WTC11 (cell line): ENCODE measurements at regions not wholly inside any gene's neighbourhood (a gene's known extent, or its start where the extent isn't known, plus 50 kb on each side); places are given as distances from the start of the nearest gene placed in this dataset.

Source experiments
- ATF2 ChIP-seq: sonication (generic); formaldehyde crosslinking; IDR thresholded peaks from 2 replicates; pipeline ENCODE4 v1.8.1; 2022; ENCODE audit warnings: low read depth, missing genetic modification reagents, borderline replicate concordance
- CREB1 ChIP-seq: sonication (generic); formaldehyde crosslinking; IDR thresholded peaks from 2 replicates; pipeline ENCODE4 v1.8.0; 2023; ENCODE audit warnings: mild to moderate bottlenecking, missing genetic modification reagents
- CTCF ChIP-seq: fragments of 200-600 bp; IDR thresholded peaks from 2 replicates; pipeline ENCODE4 v1.8.0; 2022; ENCODE audit warnings: antibody characterized with exemption
- ETV6 ChIP-seq: sonication (generic); formaldehyde crosslinking; IDR thresholded peaks from 2 replicates; pipeline ENCODE4 v1.8.1; 2022; ENCODE audit warnings: mild to moderate bottlenecking, missing genetic modification reagents
- HMGA2 ChIP-seq: fragments of 250-450 bp; sonication (Bioruptor Pico); IDR thresholded peaks from 2 replicates; pipeline ENCODE4 v1.4.0; 2021; ENCODE audit warnings: mild to moderate bottlenecking, moderate library complexity
- OVOL2 ChIP-seq: fragments of 250-450 bp; sonication (Bioruptor Pico); IDR thresholded peaks from 2 replicates; pipeline ENCODE4 v1.9.0; 2021; ENCODE audit warnings: mild to moderate bottlenecking, borderline replicate concordance
- TEAD1 ChIP-seq: sonication (generic); formaldehyde crosslinking; IDR thresholded peaks from 2 replicates; pipeline ENCODE4 v1.8.0; 2022; ENCODE audit warnings: mild to moderate bottlenecking, missing genetic modification reagents
- USF2 ChIP-seq: sonication (generic); formaldehyde crosslinking; IDR thresholded peaks from 2 replicates; pipeline ENCODE4 v1.8.1; 2023; ENCODE audit warnings: mild to moderate bottlenecking, missing genetic modification reagents, moderate library complexity
- ZBTB21 ChIP-seq: sonication (generic); formaldehyde crosslinking; IDR thresholded peaks from 2 replicates; pipeline ENCODE4 v1.8.1; 2023; ENCODE audit warnings: mild to moderate bottlenecking, missing genetic modification reagents, borderline replicate concordance
- ZNF121 ChIP-seq: sonication (generic); formaldehyde crosslinking; IDR thresholded peaks from 2 replicates; pipeline ENCODE4 v1.8.0; 2023; ENCODE audit warnings: missing genetic modification reagents
- TF ChIP-seq, protein P1 (sequence below): sonication (generic); formaldehyde crosslinking; IDR thresholded peaks from 2 replicates; pipeline ENCODE4 v1.8.1; 2023; ENCODE audit warnings: mild to moderate bottlenecking, moderate library complexity, missing genetic modification reagents
- TF ChIP-seq, protein P2 (sequence below): sonication (generic); formaldehyde crosslinking; conservative IDR thresholded peaks from 2 replicates; pipeline ENCODE4 v1.8.1; 2022; ENCODE audit warnings: mild to moderate bottlenecking, missing genetic modification reagents

DNA sequence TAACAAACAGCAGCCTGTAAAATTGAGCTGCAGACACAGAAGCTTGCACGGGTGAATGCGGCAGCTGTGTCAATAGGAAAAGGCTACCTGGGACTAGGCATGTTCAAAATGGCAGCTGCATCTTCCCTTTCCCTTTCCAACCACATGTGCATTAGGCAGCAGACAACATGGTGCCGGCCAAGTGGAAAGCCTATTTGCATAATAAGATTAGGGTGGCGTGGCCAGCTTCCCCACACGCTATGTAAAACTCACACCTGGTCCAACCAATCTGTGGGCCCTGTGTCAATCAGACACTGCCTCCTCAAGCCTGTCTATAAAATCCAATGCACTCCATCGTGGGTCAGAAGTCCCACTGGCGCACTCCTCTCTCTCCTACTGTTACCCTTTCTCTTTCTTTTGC, 61.0 kb upstream of the RBBP6 start:
- TF ChIP-seq, protein P1, sequence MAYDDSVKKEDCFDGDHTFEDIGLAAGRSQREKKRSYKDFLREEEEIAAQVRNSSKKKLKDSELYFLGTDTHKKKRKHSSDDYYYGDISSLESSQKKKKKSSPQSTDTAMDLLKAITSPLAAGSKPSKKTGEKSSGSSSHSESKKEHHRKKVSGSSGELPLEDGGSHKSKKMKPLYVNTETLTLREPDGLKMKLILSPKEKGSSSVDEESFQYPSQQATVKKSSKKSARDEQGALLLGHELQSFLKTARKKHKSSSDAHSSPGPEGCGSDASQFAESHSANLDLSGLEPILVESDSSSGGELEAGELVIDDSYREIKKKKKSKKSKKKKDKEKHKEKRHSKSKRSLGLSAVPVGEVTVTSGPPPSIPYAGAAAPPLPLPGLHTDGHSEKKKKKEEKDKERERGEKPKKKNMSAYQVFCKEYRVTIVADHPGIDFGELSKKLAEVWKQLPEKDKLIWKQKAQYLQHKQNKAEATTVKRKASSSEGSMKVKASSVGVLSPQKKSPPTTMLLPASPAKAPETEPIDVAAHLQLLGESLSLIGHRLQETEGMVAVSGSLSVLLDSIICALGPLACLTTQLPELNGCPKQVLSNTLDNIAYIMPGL (CRISPR knock-in tag): no peak
- TF ChIP-seq CTCF (no peak), USF2 (CRISPR knock-in tag) (no peak), ATF2 (CRISPR knock-in tag) (no peak), ZNF121 (CRISPR knock-in tag) (no peak), TEAD1 (CRISPR knock-in tag) (no peak), ZBTB21 (CRISPR knock-in tag) (no peak), OVOL2 (CRISPR knock-in tag) (no peak), ETV6 (no peak), CREB1 (CRISPR knock-in tag) (no peak), HMGA2 (CRISPR knock-in tag) (no peak)
- TF ChIP-seq, protein P2, sequence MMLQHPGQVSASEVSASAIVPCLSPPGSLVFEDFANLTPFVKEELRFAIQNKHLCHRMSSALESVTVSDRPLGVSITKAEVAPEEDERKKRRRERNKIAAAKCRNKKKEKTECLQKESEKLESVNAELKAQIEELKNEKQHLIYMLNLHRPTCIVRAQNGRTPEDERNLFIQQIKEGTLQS (CRISPR knock-in tag): no peak
